Lower leg skin (tissue), 4 donors: ENCODE measurements at regions not wholly inside any gene's neighbourhood (a gene's known extent, or its start where the extent isn't known, plus 50 kb on each side); places are given as distances from the start of the nearest gene placed in this dataset.

ENCODE experiments used
- DNase-seq, 2 donors: peaks; one replicate each; pipeline ENCODE4 v3.0.0-alpha.2; 2019; ENCODE audit warnings: low spot score in 2 of 2
- H3K4me3 ChIP-seq: fragments of 200-600 bp; sonication (generic); 2 replicates; pipeline ENCODE4 v1.5.1; 2017; ENCODE audit warnings: mild to moderate bottlenecking, low read depth; ENCODE audit not compliant: poor library complexity, severe bottlenecking
- CTCF ChIP-seq, 3 donors: fragments of 450-650 bp; IDR thresholded peaks; one replicate each; pipeline ENCODE4 v1.5.1; 2016; ENCODE audit warnings: antibody characterized with exemption in 3 of 3, mild to moderate bottlenecking in 3 of 3, moderate library complexity in 2 of 3
- POLR2A ChIP-seq, 2 donors: fragments of 450-650 bp; IDR thresholded peaks; one replicate each; pipeline ENCODE4 v1.6.1; 2016 to 2017; ENCODE audit warnings: antibody characterized with exemption in 2 of 2, mild to moderate bottlenecking in 1 of 2, moderate library complexity in 1 of 2
- WGBS, 2 donors: methylation state at CpG; one replicate each; pipeline ENCODE4 v1.1.5; 2018; 5-methylcytosine and 5-hydroxymethylcytosine counted together
- intact Hi-C: fragments of 100-400 bp; cut with DNase I; formaldehyde crosslinking; loops from one replicate; pipeline ENCODE4 v1.15.0; 2023; ENCODE audit warnings: low total_unique reads

GRCh38 chr1:221473411-221473810 lies 268.5 kb downstream of the DUSP10 start:
- no peak for DNase-seq
- TF ChIP-seq CTCF (IDR thresholded peaks at IDR 0.05) (no peak), POLR2A (IDR thresholded peaks at IDR 0.05) (no peak)
- intact Hi-C loops, result no loop called here
- H3K4me3 ChIP-seq, result no peak overlapping the region
- 51 to 56% methylated on average over 8 of the region's 8 CpGs for WGBS, 2 donors

GRCh38 chr1:221477252-221477651 lies 264.6 kb downstream of the DUSP10 start:
- 84 to 89% methylated on average over 3 of the region's 3 CpGs for WGBS, 2 donors
- H3K4me3 ChIP-seq, result no peak overlapping the region
- no peak for TF ChIP-seq POLR2A (IDR thresholded peaks at IDR 0.05)
- no peak for TF ChIP-seq CTCF (IDR thresholded peaks at IDR 0.05)
- intact Hi-C loops, result no loop called here
- DNase-seq, result no peak

GRCh38 chr1:221478050-221478949 lies 263.6 kb downstream of the DUSP10 start:
- intact Hi-C loops, result no loop called here
- peak; percentile 40 to 86 for DNase-seq
- TF ChIP-seq CTCF (IDR thresholded peaks at IDR 0.05) (no peak), POLR2A (IDR thresholded peaks at IDR 0.05) (no peak)
- H3K4me3 ChIP-seq, result no peak overlapping the region
- 25 to 27% methylated on average over 8 of the region's 8 CpGs for WGBS, 2 donors

GRCh38 chr1:221487781-221488524 lies 253.9 kb downstream of the DUSP10 start:
- 59 to 62% methylated on average over 8 of the region's 8 CpGs for WGBS, 2 donors
- no peak for DNase-seq
- intact Hi-C loops, result loop anchor here (10.0 kb wide), 1 partner anchor 967 kb away; no protein-coding TSS in a partner anchor
- H3K4me3 ChIP-seq, result no peak overlapping the region
- TF ChIP-seq POLR2A (IDR thresholded peaks at IDR 0.05) (no peak), CTCF (IDR thresholded peaks at IDR 0.05) (no peak)

GRCh38 chr1:221488550-221488949 lies 253.3 kb downstream of the DUSP10 start:
- intact Hi-C loops, result loop anchor here (10.0 kb wide), 1 partner anchor 966 kb away; no protein-coding TSS in a partner anchor
- H3K4me3 ChIP-seq, result no peak overlapping the region
- TF ChIP-seq CTCF (IDR thresholded peaks at IDR 0.05), result no peak
- no peak for TF ChIP-seq POLR2A (IDR thresholded peaks at IDR 0.05)
- DNase-seq, result no peak
- WGBS, 2 donors, result 73 to 91% methylated on average over 1 of the region's 1 CpG
